Spleen (tissue), 7 donors: ENCODE measurements at regions not wholly inside any gene's neighbourhood (a gene's known extent, or its start where the extent isn't known, plus 50 kb on each side); places are given as distances from the start of the nearest gene placed in this dataset.
"Not testable (repeated sequence)": the region's sequence is repeated elsewhere in the genome, so short reads cannot be mapped to it uniquely, and the experiment has no call there.

ENCODE experiments used
- CTCF ChIP-seq, 11 experiments: fragments of 200-600 bp in 7 of 11; fragments of 450-650 bp in 4 of 11; sonication (generic) in 4 of 11; IDR thresholded peaks in 8 of 11; conservative IDR thresholded peaks in 3 of 11; 1 replicate in 7 of 11; 2 replicates in 4 of 11; pipeline versions ENCODE4 v1.4.0 to v1.8.0; 2016 to 2021; ENCODE audit warnings: antibody characterized with exemption in 11 of 11, inconsistent platforms in 4 of 11, mild to moderate bottlenecking in 1 of 11
- POLR2A ChIP-seq, 3 donors: fragments of 450-650 bp; IDR thresholded peaks; one replicate each; pipeline ENCODE4 v1.5.1; 2017; ENCODE audit warnings: antibody characterized with exemption in 3 of 3, mild to moderate bottlenecking in 1 of 3
- donor health status: DM: no; HTN: no; CAD: no; lungs with moderate emphysema.
- donor health status: DM: no; HTN: no; CAD: no.
- donor health status: DM: no; HTN: no; CAD: no.

GRCh38 chr3:171922629-171923028 is 79.5 kb downstream of the TMEM212 start:
- not testable (repeated sequence) for TF ChIP-seq CTCF (IDR thresholded peaks at IDR 0.05 in 8 of 11, conservative IDR thresholded peaks at IDR 0.05 in 3 of 11); POLR2A (IDR thresholded peaks at IDR 0.05)
